Uterus (tissue), 2 donors: ENCODE measurements at regions not wholly inside any gene's neighbourhood (a gene's known extent, or its start where the extent isn't known, plus 50 kb on each side); places are given as distances from the start of the nearest gene placed in this dataset.

Experiments
- POLR2A ChIP-seq, 2 donors: fragments of 450-650 bp; IDR thresholded peaks; one replicate each; pipeline ENCODE4 v1.6.1; 2016; ENCODE audit warnings: antibody characterized with exemption in 2 of 2, mild to moderate bottlenecking in 1 of 2, moderate library complexity in 1 of 2
- TF ChIP-seq, protein P1 (sequence below), 4 experiments: fragments of 200-600 bp in 2 of 4; fragments of 450-650 bp in 2 of 4; sonication (generic) in 2 of 4; IDR thresholded peaks; one replicate each; pipeline ENCODE4 v1.5.1; 2016 to 2019; ENCODE audit warnings: antibody characterized with exemption in 4 of 4, mild to moderate bottlenecking in 2 of 4, moderate library complexity in 1 of 4

- TF ChIP-seq, protein P1, sequence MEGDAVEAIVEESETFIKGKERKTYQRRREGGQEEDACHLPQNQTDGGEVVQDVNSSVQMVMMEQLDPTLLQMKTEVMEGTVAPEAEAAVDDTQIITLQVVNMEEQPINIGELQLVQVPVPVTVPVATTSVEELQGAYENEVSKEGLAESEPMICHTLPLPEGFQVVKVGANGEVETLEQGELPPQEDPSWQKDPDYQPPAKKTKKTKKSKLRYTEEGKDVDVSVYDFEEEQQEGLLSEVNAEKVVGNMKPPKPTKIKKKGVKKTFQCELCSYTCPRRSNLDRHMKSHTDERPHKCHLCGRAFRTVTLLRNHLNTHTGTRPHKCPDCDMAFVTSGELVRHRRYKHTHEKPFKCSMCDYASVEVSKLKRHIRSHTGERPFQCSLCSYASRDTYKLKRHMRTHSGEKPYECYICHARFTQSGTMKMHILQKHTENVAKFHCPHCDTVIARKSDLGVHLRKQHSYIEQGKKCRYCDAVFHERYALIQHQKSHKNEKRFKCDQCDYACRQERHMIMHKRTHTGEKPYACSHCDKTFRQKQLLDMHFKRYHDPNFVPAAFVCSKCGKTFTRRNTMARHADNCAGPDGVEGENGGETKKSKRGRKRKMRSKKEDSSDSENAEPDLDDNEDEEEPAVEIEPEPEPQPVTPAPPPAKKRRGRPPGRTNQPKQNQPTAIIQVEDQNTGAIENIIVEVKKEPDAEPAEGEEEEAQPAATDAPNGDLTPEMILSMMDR (IDR thresholded peaks at IDR 0.05) = no peak
- no peak for TF ChIP-seq POLR2A (IDR thresholded peaks at IDR 0.05)
Measured at GRCh38 chr5:44708602-44709001, 100.1 kb upstream of the MRPS30 start.
